BJ (cell line): ENCODE measurements at regions not wholly inside any gene's neighbourhood (a gene's known extent, or its start where the extent isn't known, plus 50 kb on each side); places are given as distances from the start of the nearest gene placed in this dataset.

Source experiments
- CTCF ChIA-PET: fragments of 350-600 bp; formaldehyde crosslinking; extraction: SDS; loops from one replicate; lab custom pipeline; 2021; ENCODE audit warnings: antibody characterized with exemption, inconsistent platforms; lab: Yijun Ruan, JAX
- POLR2A ChIA-PET: fragments of 300-600 bp; sonication (Branson Sonifier 250); formaldehyde crosslinking; extraction: SDS; loops from one replicate; lab custom pipeline; 2021; ENCODE audit warnings: antibody characterized with exemption; lab: Charles Lee
- DNase-seq: peaks from one replicate; pipeline ENCODE4 v3.0.0-alpha.2; 2011; ENCODE audit warnings: low read depth
- H3K27me3 ChIP-seq: 2 replicates; pipeline ENCODE4 v1.6.0; 2011; ENCODE audit warnings: low read length; ENCODE audit not compliant: control insufficient read depth, insufficient read depth
- H3K36me3 ChIP-seq: 2 replicates; pipeline ENCODE4 v1.5.1; 2011; ENCODE audit warnings: low read length; ENCODE audit not compliant: control insufficient read depth, insufficient read depth
- H3K4me3 ChIP-seq: 2 replicates; pipeline ENCODE4 v1.5.1; 2011; ENCODE audit warnings: low read depth, mild to moderate bottlenecking, control low read depth, low read length
- TF ChIP-seq, protein P1 (sequence below): IDR thresholded peaks from 2 replicates; pipeline ENCODE4 v1.5.1; 2011; ENCODE audit warnings: low read depth, mild to moderate bottlenecking, control low read depth, inconsistent platforms, low read length, moderate library complexity; ENCODE audit not compliant: insufficient read depth

DNA sequence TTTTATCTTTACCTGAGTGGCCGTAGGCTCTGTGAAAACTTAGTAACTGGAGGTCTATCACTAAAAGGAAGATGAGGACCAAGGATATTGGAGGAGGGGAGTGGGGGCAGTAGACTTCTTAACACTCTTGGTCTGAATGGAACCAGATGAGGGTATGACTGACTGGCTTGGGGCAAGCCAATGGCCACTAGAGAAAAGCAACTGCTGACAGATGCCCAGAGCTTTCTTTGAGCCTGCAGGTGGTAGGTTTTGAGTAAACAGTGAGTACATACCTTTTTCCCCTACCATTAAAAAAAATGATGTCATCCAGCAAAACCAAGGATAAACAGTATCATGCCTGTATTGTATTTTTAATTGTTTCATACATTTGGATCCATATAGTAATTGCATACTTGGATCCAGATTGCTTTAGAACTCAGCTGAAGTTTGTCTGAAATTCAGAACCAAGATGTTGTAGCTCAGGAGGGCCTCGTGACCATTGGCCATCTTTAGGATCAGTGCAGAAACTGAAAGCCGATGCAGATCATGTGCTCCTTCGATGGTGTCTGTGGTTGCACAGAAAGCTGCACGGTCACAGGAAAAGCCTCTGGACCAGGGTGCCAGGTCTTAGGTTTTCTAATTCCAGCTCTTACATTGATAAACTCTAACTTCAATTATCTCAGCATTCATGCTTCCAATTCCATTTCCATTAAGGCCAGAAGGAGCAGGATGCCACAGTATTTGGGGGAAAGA lies 131.0 kb downstream of the PDGFRA start:
- Histone ChIP-seq H3K27me3 (peaks cover 9% of the 10 kb centered on the region; the same call in 1 of the 2 replicates), H3K4me3 (no peak overlapping the region), H3K36me3 (no peaks in the 10 kb centered on the region)
- no peak for DNase-seq
- TF ChIP-seq, protein P1, sequence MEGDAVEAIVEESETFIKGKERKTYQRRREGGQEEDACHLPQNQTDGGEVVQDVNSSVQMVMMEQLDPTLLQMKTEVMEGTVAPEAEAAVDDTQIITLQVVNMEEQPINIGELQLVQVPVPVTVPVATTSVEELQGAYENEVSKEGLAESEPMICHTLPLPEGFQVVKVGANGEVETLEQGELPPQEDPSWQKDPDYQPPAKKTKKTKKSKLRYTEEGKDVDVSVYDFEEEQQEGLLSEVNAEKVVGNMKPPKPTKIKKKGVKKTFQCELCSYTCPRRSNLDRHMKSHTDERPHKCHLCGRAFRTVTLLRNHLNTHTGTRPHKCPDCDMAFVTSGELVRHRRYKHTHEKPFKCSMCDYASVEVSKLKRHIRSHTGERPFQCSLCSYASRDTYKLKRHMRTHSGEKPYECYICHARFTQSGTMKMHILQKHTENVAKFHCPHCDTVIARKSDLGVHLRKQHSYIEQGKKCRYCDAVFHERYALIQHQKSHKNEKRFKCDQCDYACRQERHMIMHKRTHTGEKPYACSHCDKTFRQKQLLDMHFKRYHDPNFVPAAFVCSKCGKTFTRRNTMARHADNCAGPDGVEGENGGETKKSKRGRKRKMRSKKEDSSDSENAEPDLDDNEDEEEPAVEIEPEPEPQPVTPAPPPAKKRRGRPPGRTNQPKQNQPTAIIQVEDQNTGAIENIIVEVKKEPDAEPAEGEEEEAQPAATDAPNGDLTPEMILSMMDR, result no peak
- ChIA-PET CTCF (interaction anchor here (0.7 to 0.9 kb wide), 3 partner anchors 9 to 202 kb away, joined by 3 to 4 read pairs (median 3); no protein-coding TSS in a partner anchor), POLR2A (no interaction called here)

DNA sequence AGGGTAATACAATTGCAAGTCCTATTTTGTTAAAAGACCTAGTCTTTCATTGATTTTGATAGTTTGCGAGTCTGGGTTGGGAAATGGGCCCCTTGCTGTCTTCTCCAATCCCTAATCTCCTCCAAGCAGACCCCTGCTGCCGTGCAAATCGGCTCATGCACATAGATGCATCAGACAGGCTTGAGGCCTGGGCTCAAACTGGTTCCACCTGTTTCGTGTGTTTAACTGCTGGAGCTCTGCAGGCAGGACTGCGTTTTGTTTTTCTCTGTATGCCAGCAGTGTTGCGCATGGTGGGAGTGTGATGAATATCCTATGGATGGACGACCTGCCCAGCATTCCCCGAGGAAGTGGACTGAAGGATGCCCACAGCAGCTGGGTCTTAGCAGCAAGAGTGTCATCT lies 133.9 kb downstream of the PDGFRA start:
- no peak for DNase-seq
- peaks cover 11% of the 10 kb centered on the region for H3K27me3 ChIP-seq
- no peaks in the 10 kb centered on the region for H3K36me3 ChIP-seq
- ChIA-PET CTCF (no interaction called here), POLR2A (no interaction called here)
- no peak overlapping the region for H3K4me3 ChIP-seq
- TF ChIP-seq, protein P1, result no peak

DNA sequence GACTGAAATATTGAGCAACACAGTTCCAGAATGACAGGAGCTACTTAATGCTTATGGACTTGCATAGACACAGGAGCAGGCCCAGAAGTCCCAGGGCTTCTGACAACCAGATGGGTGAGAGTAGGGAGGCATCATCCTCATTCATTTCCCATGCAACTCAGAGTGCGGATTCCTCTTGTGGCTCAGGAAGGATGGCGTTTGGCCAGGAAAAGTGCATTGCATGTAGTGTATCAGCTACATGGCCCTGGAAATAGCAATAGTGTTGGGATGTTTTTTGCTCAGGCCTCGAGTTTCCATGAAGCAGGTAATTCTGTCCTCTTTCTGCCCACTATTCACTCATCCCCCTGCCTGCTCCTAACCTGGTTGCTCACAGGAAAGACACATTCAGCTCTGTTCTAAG lies 136.6 kb downstream of the PDGFRA start:
- POLR2A ChIA-PET, result no interaction called here
- Histone ChIP-seq H3K27me3 (peaks cover 3% of the 10 kb centered on the region), H3K36me3 (no peaks in the 10 kb centered on the region), H3K4me3 (no peak overlapping the region)
- CTCF ChIA-PET, result no interaction called here
- TF ChIP-seq, protein P1, result no peak
- DNase-seq, result no peak

DNA sequence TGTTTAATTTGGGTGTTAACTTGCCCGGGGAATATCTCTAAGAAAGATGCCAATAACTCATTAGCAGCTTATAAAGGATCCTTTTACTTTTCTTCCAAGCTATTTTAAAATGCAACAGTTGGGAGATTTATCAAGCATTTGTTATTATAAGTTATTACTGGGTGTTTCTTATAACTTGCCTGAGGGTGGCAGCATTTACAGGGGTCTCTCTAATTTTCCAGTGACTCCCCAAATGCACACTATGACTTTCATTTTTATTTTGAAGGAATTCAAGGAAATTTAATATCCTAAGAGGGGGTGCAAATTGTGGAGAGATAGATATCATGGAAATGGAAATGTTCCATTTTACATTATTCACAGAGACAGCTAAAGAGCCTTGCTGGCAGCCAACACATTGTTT lies 138.0 kb downstream of the PDGFRA start:
- Histone ChIP-seq H3K36me3 (no peaks in the 10 kb centered on the region), H3K4me3 (no peak overlapping the region), H3K27me3 (peaks cover 2% of the 10 kb centered on the region)
- TF ChIP-seq, protein P1, result no peak
- POLR2A ChIA-PET, result no interaction called here
- no peak for DNase-seq
- CTCF ChIA-PET, result interaction anchor here (1.0 kb wide), 1 partner anchor 48 kb away, joined by 3 read pairs; no protein-coding TSS in a partner anchor

DNA sequence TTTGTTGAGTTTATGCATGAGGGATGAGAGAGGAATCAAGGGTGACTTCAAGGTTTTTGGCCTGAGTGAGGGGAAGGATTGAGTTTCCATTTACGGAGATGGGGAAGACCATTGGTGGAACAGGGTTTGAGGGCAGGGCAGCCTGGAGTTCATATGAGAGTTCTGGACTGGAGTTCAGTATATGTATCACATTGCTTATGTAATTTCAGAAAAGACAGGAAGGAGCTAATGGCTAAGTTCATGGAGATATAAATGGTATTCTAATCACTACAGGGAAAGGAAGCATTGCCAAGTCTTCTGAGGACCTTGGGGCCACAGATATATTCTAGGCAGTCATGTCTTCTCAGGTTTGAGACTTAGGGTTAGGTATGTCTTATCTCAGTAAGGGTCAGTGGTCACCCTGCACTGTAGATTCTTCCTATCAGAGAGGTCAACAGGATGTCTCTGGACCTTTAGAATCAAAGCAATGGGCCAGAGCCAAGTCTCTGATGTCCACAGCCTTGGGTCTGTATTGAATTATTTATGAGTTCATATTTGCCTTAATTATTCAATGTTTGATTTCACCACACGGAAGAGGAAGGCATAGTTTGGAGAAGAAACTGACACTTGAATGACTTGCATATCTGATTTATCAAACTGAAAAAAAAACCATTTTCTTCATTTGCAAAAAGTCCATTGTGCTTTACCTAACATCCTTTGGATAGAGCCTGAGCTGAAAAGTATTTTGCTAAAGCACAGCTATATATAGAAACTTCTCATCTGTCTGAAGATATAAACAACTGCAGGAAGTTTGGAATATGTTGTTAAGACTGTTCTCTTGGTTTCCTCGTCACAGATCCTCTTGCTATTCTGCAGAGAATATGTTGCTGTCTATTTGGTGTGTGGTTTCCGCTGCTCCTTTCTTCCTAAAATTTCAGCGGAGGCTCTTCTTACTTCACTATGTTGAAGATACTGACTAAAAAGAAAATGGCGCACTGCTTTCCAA lies 139.5 kb downstream of the PDGFRA start:
- H3K27me3 ChIP-seq, result peaks cover 2% of the 10 kb centered on the region
- CTCF ChIA-PET, result interaction anchor here (0.7 to 1.6 kb wide), 3 partner anchors 13 to 134 kb away, joined by 3 read pairs; no protein-coding TSS in a partner anchor
- DNase-seq, result no peak
- H3K4me3 ChIP-seq, result no peak overlapping the region
- H3K36me3 ChIP-seq, result no peaks in the 10 kb centered on the region
- TF ChIP-seq, protein P1, result no peak
- POLR2A ChIA-PET, result no interaction called here
